HT1080 (cell line): ENCODE measurements at regions not wholly inside any gene's neighbourhood (a gene's known extent, or its start where the extent isn't known, plus 50 kb on each side); places are given as distances from the start of the nearest gene placed in this dataset.
"Not testable (repeated sequence)": the region's sequence is repeated elsewhere in the genome, so short reads cannot be mapped to it uniquely, and the experiment has no call there.

Experiments used
- DNase-seq: peaks from one replicate; pipeline ENCODE4 v3.0.0-alpha.2; 2015; ENCODE audit warnings: low read depth

DNA sequence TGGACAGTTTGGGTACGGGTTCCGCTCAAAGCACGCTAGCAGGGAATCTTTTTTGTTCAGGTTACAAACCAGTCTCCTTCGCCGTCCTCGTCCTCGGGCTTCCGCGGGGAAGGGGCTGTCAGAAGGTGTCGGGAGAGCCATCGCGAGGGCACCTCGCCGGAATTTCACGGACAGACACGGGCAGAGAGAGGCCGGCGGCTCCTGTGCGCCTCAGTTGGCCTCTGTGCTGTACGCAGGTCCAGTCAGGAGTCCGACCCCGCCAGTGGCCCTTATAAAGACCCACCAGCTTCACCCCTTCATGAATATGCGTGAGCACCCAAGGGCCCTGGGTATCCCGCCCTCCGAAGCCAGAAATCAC, 362.1 kb upstream of the DEFB115 start:
- not testable (repeated sequence) for DNase-seq

DNA sequence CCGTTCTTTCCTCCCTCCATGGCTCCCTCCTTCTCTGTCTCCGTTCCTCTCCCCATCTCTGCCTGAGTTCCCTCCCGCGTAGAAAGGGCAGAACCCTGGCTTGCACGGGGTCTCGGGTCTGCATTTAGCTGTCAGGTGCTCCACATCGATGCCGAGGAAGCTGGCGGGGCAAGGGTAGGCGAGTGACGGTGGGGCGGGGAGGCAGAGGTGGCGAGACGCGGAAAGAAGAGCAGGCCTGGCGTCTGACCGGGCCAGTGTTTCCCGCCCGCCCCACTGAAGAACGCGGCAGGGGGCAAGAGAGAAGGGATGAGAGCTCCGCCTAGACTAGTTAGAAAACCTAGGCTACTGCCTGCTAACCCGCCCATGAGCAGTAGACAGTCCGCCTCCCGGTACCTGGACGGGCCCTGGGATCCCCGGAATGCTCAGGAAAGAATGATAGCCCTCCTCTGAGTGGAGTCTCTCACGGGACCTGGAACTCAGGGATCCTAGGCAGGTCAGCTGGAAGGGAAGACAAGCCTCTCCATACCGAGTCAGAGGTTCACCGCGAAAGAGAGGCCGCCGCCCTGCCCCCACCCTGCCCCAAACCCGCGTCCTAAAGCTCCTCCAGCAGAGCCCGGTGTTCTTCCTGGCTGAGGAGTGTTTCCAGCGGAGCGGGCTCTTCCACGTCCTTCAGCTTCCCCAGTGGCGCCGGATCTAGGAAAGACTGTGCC, 357.9 kb upstream of the DEFB115 start:
- not testable (repeated sequence) for DNase-seq

DNA sequence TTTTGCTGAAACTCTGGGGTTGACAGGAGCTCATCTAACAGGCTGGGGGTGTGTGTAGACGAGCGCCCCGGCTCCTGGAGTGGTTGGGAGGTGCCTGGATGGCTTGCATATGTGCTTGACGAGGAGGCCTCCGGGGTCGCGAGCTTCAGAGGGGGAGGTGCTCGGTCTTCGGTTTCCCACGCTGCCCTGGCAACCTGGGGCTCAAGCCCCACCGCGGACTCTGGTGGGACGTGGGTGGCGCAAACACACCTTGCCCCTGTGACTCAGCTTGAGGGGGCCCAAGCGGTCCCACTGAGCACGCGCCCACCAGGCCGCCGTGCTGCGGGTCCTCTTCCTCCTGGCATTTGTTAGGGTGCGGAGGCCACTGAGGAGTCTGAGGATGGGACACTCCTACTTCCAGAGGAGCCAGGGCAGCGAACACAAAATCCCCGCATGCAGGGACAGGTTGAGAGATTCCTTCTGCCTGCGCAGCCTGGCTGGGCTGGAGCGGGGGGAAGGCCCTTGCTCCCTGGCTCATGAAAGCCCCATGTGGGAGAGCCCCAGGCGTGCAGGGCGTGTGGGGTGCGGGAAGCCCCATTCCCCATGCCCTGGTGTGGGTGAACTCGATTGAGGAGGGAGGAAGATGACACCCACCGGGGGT, 357.3 kb upstream of the DEFB115 start:
- not testable (repeated sequence) for DNase-seq

- DNase-seq: not testable (repeated sequence)
These were observed 352.2 kb upstream of the DEFB115 start for GRCh38 chr20:30905231-30905630.

DNA sequence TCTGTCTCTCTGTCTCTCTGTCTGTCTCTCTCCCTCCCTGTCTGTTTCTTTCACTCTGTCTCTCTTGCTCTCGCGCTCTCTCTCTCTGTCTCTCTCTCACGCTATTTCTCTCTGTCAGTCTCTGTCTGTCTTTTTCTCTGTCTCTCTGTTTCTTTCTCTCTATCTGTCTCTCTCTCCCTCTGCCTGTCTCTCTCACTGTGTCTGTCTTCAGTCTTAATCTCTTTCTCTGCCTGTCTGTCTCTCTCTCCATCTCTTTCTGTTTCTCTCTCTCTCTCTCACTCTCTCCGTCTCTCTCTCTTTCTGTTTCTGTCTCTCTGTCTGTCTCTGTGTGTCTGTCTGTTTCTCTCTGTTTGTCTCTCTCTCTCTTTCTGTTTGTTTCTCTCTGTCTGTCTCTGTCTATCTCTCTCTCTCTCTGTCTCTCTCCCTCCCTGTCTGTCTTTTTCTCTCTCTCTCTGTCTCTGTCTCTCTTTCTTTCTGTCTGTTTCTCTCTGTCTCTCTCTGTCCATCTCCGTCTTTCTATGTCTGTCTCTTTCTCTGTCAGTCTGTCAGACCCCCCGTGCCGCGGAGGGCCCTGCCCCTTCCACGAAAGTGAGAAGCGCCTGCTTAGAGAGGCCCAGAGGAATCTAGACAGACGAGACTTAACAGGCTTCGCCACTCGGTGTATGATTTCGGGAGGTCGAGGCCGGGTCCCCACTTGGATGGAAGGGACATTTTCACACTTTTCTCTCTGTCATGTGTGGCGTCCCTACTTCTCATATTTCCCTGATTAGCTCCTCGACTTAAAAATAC, 346.3 kb upstream of the DEFB115 start:
- no peak for DNase-seq

DNA sequence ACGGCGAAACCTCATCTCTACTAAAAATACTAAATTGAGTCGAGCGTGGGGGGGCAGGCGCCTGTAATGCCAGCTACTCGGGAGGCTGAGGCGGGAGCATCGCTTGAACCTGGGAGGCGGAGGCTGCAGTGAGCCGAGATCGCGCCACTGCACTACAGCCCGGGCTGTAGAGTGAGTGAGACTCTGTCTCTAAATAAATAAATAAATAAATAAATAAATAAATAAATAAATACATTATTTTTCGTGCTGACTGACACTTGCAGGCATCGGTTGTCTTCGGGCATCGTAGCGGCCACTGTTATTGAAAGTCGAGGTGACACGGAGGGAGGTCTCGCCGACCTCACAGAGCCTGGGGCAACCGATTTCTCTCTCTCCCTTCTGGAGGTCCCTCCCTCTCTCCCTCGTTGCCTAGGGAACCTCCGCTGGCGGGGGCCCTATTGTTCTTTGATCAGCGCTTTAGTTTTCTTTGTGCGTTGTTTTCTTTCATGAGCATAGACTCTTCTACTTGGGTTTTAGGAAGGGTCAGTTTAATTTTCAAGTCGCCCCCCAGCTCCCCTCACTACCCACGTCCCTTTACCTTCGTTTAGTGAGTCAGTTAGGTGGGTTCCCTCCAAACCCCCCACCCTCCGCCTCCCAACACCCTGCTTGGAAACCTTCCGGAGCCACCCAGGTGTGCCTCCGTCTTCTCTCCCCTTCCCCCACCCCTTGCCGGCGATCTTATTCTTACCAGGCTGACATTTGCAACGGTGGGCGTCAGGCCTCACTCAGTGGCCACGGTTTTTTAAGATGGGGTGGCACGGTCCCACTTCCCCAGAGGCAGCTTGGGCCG, 345.4 kb upstream of the DEFB115 start:
- DNase-seq: not testable (repeated sequence)

DNA sequence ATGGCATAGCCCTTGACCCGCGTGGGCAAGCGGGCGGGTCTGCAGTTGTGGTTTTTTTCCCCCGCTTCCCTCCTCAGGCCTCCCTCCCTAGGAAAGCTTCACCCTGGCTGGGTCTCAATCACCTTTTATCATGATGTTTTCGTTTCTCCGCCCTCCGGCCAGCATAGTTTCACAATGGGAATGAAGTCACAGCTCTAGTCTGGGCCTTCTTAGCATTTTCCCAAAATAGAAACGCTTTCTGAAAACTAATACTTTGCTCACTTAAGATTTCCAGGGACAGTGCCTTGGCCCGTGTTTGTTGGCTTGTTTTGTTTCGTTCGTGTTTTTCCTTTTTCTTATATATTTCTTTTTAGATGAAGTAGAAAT, 344.8 kb upstream of the DEFB115 start:
- not testable (repeated sequence) for DNase-seq

DNA sequence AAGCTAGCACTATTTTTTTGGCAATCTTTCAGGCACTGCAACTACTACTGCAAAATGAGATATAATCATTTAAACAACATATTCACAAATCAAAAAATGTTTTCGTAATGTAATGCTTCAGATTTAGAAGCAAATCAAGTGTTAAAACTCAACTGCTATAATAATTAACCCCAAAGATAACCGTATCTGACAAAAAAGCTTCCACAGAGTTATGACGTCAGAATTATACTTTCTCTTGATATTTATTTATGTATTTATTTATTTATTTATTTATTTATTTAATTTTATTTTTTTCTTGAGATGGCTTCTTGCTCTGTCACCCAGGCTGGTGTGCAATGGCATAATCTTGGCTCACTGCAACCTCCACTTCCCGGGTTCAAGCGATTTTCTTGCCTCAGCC, 341.1 kb upstream of the DEFB115 start:
- not testable (repeated sequence) for DNase-seq

GRCh38 chr20:30919514-30920188, 337.8 kb upstream of the DEFB115 start:
- no peak for DNase-seq

- no peak for DNase-seq
These were observed 336.0 kb upstream of the DEFB115 start for GRCh38 chr20:30921286-30922071.

DNA sequence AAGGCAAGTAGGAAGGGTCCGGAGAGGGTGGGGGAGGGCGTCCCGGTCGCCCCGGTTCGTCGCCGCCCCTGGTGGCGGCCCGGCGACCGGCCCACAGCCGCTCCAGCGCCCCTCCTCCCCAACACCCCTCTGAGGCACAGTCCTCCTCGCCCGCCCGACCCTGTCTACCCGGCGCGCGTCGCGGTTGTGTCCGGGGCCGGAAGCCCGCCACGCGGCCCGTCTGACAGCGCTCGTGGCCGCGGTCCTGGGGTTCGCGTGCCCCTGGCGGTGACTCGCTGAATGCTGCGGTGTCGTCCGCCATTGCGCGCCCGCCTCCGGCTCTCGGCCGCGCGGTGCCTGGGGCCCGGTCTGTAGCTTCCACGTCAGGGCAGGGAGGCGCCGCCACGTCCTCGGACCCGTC, 335.3 kb upstream of the DEFB115 start:
- DNase-seq: no peak

GRCh38 chr20:30937790-30938189, 319.7 kb upstream of the DEFB115 start:
- no peak for DNase-seq

DNA sequence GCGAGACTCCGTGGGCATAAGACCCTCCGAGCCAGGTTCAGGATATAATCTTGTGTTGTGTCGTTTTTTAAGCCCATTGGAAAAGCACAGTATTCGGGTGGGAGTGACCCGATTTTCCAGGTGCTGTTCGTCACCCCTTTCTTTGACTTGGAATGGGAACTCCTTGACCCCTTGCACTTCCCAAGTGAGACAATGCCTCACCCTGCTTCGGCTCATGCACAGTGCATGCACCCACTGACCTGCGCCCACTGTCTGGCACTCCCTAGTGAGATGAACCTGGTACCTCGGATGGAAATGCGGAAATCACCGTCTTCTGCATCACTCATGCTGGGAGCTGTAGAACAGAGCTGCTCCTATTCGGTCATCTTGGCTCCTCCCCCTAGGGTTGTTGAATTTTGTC, 307.7 kb upstream of the DEFB115 start:
- DNase-seq: no peak

DNA sequence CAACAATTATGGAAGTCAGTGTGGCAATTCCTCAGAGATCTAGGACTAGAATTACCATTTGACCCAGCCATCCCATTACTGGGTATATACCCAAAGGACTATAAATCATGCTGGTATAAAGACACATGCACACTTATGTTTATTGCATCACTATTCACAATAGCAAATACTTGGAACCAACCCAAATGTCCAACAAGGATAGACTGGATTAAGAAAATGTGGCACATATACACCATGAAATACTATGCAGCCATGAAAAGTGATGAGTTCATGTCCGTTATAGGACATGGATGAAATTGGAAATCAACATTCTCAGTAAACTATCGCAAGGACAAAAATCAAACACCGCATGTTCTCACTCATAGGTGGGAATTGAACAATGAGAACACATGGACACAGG, 306.4 kb upstream of the DEFB115 start:
- DNase-seq: not testable (repeated sequence)

GRCh38 chr20:30956649-30957048, 300.8 kb upstream of the DEFB115 start:
- DNase-seq: not testable (repeated sequence)

DNA sequence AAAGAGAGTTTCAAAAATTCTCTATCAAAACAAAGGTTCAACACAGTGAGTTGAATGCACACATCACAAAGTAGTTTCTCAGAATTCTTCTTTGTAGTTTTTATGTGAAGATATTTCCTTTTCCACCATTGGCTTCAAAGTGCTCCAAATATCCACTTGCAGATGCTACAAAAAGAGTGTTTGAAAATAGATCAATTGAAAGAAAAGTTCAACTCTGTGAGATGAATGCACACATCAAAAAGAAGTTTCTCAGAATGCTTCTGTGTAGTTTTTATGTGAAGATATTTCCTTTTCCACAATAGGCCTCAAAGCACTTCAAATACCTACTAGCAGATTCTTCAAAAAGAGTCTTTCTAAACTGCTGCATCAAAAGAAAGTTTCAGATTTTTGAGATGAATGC, 298.3 kb upstream of the DEFB115 start:
- DNase-seq: not testable (repeated sequence)

- no peak for DNase-seq
These were observed 293.9 kb upstream of the DEFB115 start for GRCh38 chr20:30963591-30963990.

DNA sequence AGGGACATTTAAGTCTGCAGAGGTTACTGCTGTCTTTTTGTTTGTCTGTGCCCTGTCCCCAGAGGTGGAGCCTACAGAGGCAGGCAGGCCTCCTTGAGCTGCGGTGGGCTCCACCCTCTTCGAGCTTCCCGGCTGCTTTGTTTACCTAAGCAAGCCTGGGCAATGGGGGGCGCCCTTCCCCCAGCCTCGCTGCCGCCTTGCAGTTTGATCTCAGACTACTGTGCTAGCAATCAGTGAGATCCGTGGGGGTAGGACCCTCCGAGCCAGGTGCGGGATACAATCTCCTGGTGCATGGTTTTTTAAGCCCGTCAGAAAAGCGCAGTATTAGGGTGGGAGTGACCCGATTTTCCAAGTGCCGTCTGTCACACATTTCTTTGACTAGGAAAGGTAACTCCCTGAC, 281.6 kb upstream of the DEFB115 start:
- DNase-seq: not testable (repeated sequence)

DNA sequence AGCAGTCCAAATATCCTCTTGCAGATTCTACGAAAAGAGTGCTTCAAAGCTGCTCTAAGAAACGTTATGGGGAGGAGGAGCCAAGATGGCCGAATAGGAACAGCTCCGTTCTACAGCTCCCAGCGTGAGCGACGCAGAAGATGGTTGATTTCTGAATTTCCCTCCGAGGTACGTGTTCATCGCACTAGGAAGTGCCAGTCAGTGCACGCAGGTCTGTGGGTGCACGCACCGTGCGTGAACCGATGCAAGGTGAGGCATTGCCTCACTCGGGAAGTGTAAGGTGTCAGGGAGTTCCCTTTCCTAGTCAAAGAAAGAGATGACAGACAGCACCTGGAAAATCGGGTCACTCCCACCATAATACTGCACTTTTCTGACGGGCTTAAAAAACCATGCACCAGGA, 272.1 kb upstream of the DEFB115 start:
- DNase-seq: no peak
